Stimulated activated CD4-positive, alpha-beta T cell treated with anti-CD3 and anti-CD28 coated beads, Interleukin-15, amount 100 ng/mL, for 1 hour (primary cell): ENCODE measurements at regions not wholly inside any gene's neighbourhood (a gene's known extent, or its start where the extent isn't known, plus 50 kb on each side); places are given as distances from the start of the nearest gene placed in this dataset.

Experiments
- DNase-seq, 2 donors: peaks; one replicate each; pipeline ENCODE4 v3.0.0-alpha.2; 2020; ENCODE audit warnings: low read depth in 1 of 2, low spot score in 1 of 2

- DNase-seq = no peak
Measured at GRCh38 chr10:28853195-28853594, 175.9 kb downstream of the BAMBI start.

GRCh38 chr10:28857164-28857563 is 179.8 kb downstream of the BAMBI start:
- no peak for DNase-seq

- DNase-seq = no peak
Measured at GRCh38 chr10:28858646-28859045, 181.3 kb downstream of the BAMBI start.

GRCh38 chr10:28859791-28860190 is 182.5 kb downstream of the BAMBI start:
- no peak for DNase-seq

GRCh38 chr10:28862219-28862618 is 184.9 kb downstream of the BAMBI start:
- no peak for DNase-seq

GRCh38 chr10:28869606-28870201 is 192.4 kb downstream of the BAMBI start:
- DNase-seq = no peak

GRCh38 chr10:28871665-28872064 is 194.3 kb downstream of the BAMBI start:
- no peak for DNase-seq

- DNase-seq = no peak
Measured at GRCh38 chr10:28872587-28873165, 195.4 kb downstream of the BAMBI start.

- no peak for DNase-seq
Measured at GRCh38 chr10:28873540-28873939, 196.2 kb downstream of the BAMBI start.

GRCh38 chr10:28874210-28874609 is 196.9 kb downstream of the BAMBI start:
- no peak for DNase-seq

GRCh38 chr10:28875549-28876081 is 198.3 kb downstream of the BAMBI start:
- DNase-seq = no peak

- no peak for DNase-seq
Measured at GRCh38 chr10:28878236-28878970, 201.1 kb downstream of the BAMBI start.

GRCh38 chr10:28879246-28879645 is 201.9 kb downstream of the BAMBI start:
- no peak for DNase-seq

GRCh38 chr10:28879875-28880682 is 202.8 kb downstream of the BAMBI start:
- no peak for DNase-seq

- DNase-seq = no peak
Measured at GRCh38 chr10:28880683-28880950, 203.3 kb downstream of the BAMBI start.

- no peak for DNase-seq
Measured at GRCh38 chr10:28881171-28881882, 204.0 kb downstream of the BAMBI start.

- DNase-seq = no peak
Measured at GRCh38 chr10:28883741-28884423, 206.6 kb downstream of the BAMBI start.

GRCh38 chr10:28890121-28890950 is 213.0 kb downstream of the BAMBI start:
- DNase-seq = no peak

GRCh38 chr10:28891058-28891713 is 213.9 kb downstream of the BAMBI start:
- DNase-seq = no peak
